ENCODE measurements at regions not wholly inside any gene's neighbourhood (a gene's known extent, or its start where the extent isn't known, plus 50 kb on each side); places are given as distances from the start of the nearest gene placed in this dataset.

GRCh38 chr13:76175961-76176725 is 540.0 kb downstream of the LMO7 start:
- peaks cover 0 to 2% (median 0%) of the 10 kb centered on the region in 4 donors for H3K27me3 ChIP-seq (ENCODE audit: control insufficient read depth in 4 of 4, insufficient read depth in 4 of 4, low read length in 3 of 4)
- DNase-seq (ENCODE audit: low spot score): no peak
- TF ChIP-seq GABPA (IDR thresholded peaks at IDR 0.05 in 1 of 2, conservative IDR thresholded peaks at IDR 0.05 in 1 of 2): no peak
- TF ChIP-seq, protein P1, sequence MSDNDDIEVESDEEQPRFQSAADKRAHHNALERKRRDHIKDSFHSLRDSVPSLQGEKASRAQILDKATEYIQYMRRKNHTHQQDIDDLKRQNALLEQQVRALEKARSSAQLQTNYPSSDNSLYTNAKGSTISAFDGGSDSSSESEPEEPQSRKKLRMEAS (IDR thresholded peaks at IDR 0.05): no peak
- TF ChIP-seq, protein P2, sequence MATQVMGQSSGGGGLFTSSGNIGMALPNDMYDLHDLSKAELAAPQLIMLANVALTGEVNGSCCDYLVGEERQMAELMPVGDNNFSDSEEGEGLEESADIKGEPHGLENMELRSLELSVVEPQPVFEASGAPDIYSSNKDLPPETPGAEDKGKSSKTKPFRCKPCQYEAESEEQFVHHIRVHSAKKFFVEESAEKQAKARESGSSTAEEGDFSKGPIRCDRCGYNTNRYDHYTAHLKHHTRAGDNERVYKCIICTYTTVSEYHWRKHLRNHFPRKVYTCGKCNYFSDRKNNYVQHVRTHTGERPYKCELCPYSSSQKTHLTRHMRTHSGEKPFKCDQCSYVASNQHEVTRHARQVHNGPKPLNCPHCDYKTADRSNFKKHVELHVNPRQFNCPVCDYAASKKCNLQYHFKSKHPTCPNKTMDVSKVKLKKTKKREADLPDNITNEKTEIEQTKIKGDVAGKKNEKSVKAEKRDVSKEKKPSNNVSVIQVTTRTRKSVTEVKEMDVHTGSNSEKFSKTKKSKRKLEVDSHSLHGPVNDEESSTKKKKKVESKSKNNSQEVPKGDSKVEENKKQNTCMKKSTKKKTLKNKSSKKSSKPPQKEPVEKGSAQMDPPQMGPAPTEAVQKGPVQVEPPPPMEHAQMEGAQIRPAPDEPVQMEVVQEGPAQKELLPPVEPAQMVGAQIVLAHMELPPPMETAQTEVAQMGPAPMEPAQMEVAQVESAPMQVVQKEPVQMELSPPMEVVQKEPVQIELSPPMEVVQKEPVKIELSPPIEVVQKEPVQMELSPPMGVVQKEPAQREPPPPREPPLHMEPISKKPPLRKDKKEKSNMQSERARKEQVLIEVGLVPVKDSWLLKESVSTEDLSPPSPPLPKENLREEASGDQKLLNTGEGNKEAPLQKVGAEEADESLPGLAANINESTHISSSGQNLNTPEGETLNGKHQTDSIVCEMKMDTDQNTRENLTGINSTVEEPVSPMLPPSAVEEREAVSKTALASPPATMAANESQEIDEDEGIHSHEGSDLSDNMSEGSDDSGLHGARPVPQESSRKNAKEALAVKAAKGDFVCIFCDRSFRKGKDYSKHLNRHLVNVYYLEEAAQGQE (IDR thresholded peaks at IDR 0.05): no peak
- TF ChIP-seq EGR1 (IDR thresholded peaks at IDR 0.05; ENCODE audit: low read depth in 2 of 2): no peak
- TF ChIP-seq RXRA (IDR thresholded peaks at IDR 0.05): no peak
- no peak for TF ChIP-seq SP1 (IDR thresholded peaks at IDR 0.05)
- TF ChIP-seq FOXA2 (IDR thresholded peaks at IDR 0.05): no peak
- TF ChIP-seq JUND (IDR thresholded peaks at IDR 0.05): no peak
- TF ChIP-seq NR2F2 (IDR thresholded peaks at IDR 0.05): no peak
- no peak for TF ChIP-seq HNF4A (conservative IDR thresholded peaks at IDR 0.05)
- TF ChIP-seq TAF1 (conservative IDR thresholded peaks at IDR 0.05): no peak
- TF ChIP-seq, protein P3, sequence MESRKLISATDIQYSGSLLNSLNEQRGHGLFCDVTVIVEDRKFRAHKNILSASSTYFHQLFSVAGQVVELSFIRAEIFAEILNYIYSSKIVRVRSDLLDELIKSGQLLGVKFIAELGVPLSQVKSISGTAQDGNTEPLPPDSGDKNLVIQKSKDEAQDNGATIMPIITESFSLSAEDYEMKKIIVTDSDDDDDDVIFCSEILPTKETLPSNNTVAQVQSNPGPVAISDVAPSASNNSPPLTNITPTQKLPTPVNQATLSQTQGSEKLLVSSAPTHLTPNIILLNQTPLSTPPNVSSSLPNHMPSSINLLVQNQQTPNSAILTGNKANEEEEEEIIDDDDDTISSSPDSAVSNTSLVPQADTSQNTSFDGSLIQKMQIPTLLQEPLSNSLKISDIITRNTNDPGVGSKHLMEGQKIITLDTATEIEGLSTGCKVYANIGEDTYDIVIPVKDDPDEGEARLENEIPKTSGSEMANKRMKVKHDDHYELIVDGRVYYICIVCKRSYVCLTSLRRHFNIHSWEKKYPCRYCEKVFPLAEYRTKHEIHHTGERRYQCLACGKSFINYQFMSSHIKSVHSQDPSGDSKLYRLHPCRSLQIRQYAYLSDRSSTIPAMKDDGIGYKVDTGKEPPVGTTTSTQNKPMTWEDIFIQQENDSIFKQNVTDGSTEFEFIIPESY (IDR thresholded peaks at IDR 0.05): no peak
- no peak for TF ChIP-seq HNF4G (IDR thresholded peaks at IDR 0.05)
- TF ChIP-seq YY1 (IDR thresholded peaks at IDR 0.05): no peak
- TF ChIP-seq, protein P4, sequence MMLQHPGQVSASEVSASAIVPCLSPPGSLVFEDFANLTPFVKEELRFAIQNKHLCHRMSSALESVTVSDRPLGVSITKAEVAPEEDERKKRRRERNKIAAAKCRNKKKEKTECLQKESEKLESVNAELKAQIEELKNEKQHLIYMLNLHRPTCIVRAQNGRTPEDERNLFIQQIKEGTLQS (IDR thresholded peaks at IDR 0.05): no peak
- TF ChIP-seq FOXA1 (IDR thresholded peaks at IDR 0.05): no peak
- TF ChIP-seq, protein P5, sequence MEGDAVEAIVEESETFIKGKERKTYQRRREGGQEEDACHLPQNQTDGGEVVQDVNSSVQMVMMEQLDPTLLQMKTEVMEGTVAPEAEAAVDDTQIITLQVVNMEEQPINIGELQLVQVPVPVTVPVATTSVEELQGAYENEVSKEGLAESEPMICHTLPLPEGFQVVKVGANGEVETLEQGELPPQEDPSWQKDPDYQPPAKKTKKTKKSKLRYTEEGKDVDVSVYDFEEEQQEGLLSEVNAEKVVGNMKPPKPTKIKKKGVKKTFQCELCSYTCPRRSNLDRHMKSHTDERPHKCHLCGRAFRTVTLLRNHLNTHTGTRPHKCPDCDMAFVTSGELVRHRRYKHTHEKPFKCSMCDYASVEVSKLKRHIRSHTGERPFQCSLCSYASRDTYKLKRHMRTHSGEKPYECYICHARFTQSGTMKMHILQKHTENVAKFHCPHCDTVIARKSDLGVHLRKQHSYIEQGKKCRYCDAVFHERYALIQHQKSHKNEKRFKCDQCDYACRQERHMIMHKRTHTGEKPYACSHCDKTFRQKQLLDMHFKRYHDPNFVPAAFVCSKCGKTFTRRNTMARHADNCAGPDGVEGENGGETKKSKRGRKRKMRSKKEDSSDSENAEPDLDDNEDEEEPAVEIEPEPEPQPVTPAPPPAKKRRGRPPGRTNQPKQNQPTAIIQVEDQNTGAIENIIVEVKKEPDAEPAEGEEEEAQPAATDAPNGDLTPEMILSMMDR (IDR thresholded peaks at IDR 0.05; ENCODE audit: low read depth, low read length, missing input control): no peak
- no peak for TF ChIP-seq RAD21 (IDR thresholded peaks at IDR 0.05)
- H3K36me3 ChIP-seq (ENCODE audit: control insufficient read depth in 4 of 4, insufficient read depth in 3 of 4, low read depth in 1 of 4, low read length in 3 of 4): no peaks in the 10 kb centered on the region
- no peak overlapping the region for H3K9ac ChIP-seq (ENCODE audit: low read depth in 1 of 2, low read length in 2 of 2)
- H3K27ac ChIP-seq (ENCODE audit: low read depth in 1 of 2, low read length in 2 of 2): no peak overlapping the region
- H3K4me3 ChIP-seq (ENCODE audit: low read depth in 1 of 3, low read length in 3 of 3): no peak overlapping the region
- 86% methylated on average over 5 of the region's 5 CpGs for WGBS
- no peaks in the 10 kb centered on the region for H3K9me3 ChIP-seq (ENCODE audit: control insufficient read depth in 4 of 4, low read length in 3 of 4)
- no peaks in the 10 kb centered on the region for H3K4me1 ChIP-seq (ENCODE audit: control insufficient read depth in 4 of 4, insufficient read depth in 4 of 4, low read length in 3 of 4)

All from liver (tissue), 8 donors.